Mesendoderm (in vitro differentiated cells): ENCODE measurements at regions not wholly inside any gene's neighbourhood (a gene's known extent, or its start where the extent isn't known, plus 50 kb on each side); places are given as distances from the start of the nearest gene placed in this dataset.

Experiments
- DNase-seq: peaks from one replicate; pipeline ENCODE4 v3.0.0; 2013
- H2AK5ac ChIP-seq: 2 replicates; pipeline ENCODE4 v1.6.1; 2013; ENCODE audit warnings: low read length, inconsistent platforms
- H2BK120ac ChIP-seq: 2 replicates; pipeline ENCODE4 v1.6.1; 2013; ENCODE audit warnings: low read depth, mild to moderate bottlenecking, low read length, moderate library complexity, mixed read lengths
- H2BK15ac ChIP-seq: replicated peaks from 2 replicates; pipeline ENCODE4 v1.6.1; 2013; ENCODE audit warnings: low read depth, mild to moderate bottlenecking, moderate library complexity
- H2BK5ac ChIP-seq: 2 replicates; pipeline ENCODE4 v1.6.1; 2013; ENCODE audit warnings: low read length, inconsistent platforms
- H3K18ac ChIP-seq: 2 replicates; pipeline ENCODE4 v1.6.1; 2013; ENCODE audit warnings: mild to moderate bottlenecking, low read length, mixed read lengths
- H3K23ac ChIP-seq: one replicate; pipeline ENCODE4 v1.6.1; 2013; ENCODE audit warnings: low read length
- H3K27ac ChIP-seq: 2 replicates; pipeline ENCODE4 v1.5.1; 2013; ENCODE audit warnings: low read depth, mild to moderate bottlenecking, inconsistent platforms, low read length, moderate library complexity
- H3K27me3 ChIP-seq: 2 replicates; pipeline ENCODE4 v1.6.1; 2013; ENCODE audit warnings: low read length, control low read depth, mild to moderate bottlenecking, inconsistent platforms; ENCODE audit not compliant: insufficient read depth, poor library complexity
- H3K36me3 ChIP-seq: 2 replicates; pipeline ENCODE4 v1.6.1; 2013; ENCODE audit warnings: low read length, inconsistent platforms; ENCODE audit not compliant: control insufficient read depth, insufficient read depth
- H3K4ac ChIP-seq: one replicate; pipeline ENCODE4 v1.6.1; 2013; ENCODE audit warnings: low read depth, mild to moderate bottlenecking, low read length, moderate library complexity
- H3K4me1 ChIP-seq: 2 replicates; pipeline ENCODE4 v1.6.1; 2013; ENCODE audit warnings: low read depth, low read length, inconsistent platforms; ENCODE audit not compliant: control insufficient read depth
- H3K4me2 ChIP-seq: 2 replicates; pipeline ENCODE4 v1.6.1; 2013; ENCODE audit warnings: low read length
- H3K4me3 ChIP-seq: 2 replicates; pipeline ENCODE4 v1.5.1; 2013; ENCODE audit warnings: mild to moderate bottlenecking, low read length
- H3K56ac ChIP-seq: one replicate; pipeline ENCODE4 v1.6.1; 2013; ENCODE audit warnings: low read length
- H3K79me1 ChIP-seq: 2 replicates; pipeline ENCODE4 v1.6.1; 2013; ENCODE audit warnings: low read length, inconsistent platforms
- H3K79me2 ChIP-seq: 2 replicates; pipeline ENCODE4 v1.6.1; 2013; ENCODE audit warnings: mild to moderate bottlenecking, low read length; ENCODE audit not compliant: control insufficient read depth, insufficient read depth
- H3K9ac ChIP-seq: 2 replicates; pipeline ENCODE4 v1.6.1; 2013; ENCODE audit warnings: low read length, inconsistent platforms
- H4K5ac ChIP-seq: one replicate; pipeline ENCODE4 v1.6.1; 2013; ENCODE audit warnings: low read length
- H4K8ac ChIP-seq: one replicate; pipeline ENCODE4 v1.6.1; 2013; ENCODE audit warnings: low read depth, mild to moderate bottlenecking, control low read depth, low read length, moderate library complexity
- WGBS: extraction: QIAGEN DNeasy Blood & Tissue Kit; methylation state at CpG from one replicate; pipeline ENCODE4 v1.1.7; 2013; ENCODE audit warnings: low lambda C conversion rate, missing lambda C conversion rate; ENCODE audit not compliant: insufficient coverage; ENCODE audit errors: extremely low coverage; 5-methylcytosine and 5-hydroxymethylcytosine counted together

DNA sequence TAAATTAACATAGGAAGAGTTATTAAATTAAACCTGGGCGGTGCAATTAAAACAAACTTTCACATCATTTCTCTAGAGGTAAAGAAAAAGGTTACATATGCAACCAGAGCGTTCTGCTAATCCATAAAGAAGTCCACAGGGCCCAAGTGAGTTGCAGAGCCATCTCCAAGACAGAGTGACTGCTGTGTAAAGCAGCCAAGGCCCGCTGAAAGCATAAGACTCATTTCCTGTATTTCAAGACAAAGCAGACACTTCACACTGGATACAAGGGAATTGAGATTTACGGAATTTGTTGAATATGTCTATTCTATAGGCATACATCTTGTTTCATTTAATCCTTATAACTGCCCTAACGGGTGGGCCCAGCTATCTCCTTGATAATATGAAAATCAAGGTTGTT is 422.8 kb downstream of the CBLN4 start:
- Histone ChIP-seq H3K4me3 (no peak overlapping the region), H3K27ac (no peak overlapping the region), H3K9ac (no peak overlapping the region), H3K27me3 (no peaks in the 10 kb centered on the region), H3K4me2 (no peak overlapping the region), H3K4me1 (no peaks in the 10 kb centered on the region), H2BK5ac (no peak overlapping the region), H3K18ac (no peak overlapping the region), H4K5ac (no peak overlapping the region), H3K36me3 (no peaks in the 10 kb centered on the region), H3K79me1 (no peaks in the 10 kb centered on the region), H3K23ac (no peak overlapping the region), H3K4ac (no peak overlapping the region), H2AK5ac (no peak overlapping the region), H3K56ac (no peak overlapping the region), H2BK15ac (no peak overlapping the region), H4K8ac (no peak overlapping the region), H3K79me2 (no peaks in the 10 kb centered on the region), H2BK120ac (no peak overlapping the region)
- WGBS: no CpG with 5 or more reads among the region's 5 CpGs
- DNase-seq: no peak

GRCh38 chr20:55581519-55581918 is 423.8 kb downstream of the CBLN4 start:
- no peaks in the 10 kb centered on the region for H3K36me3 ChIP-seq
- no peaks in the 10 kb centered on the region for H3K79me2 ChIP-seq
- H3K4ac ChIP-seq: no peak overlapping the region
- no CpG with 5 or more reads among the region's 4 CpGs for WGBS
- H3K4me2 ChIP-seq: no peak overlapping the region
- no peaks in the 10 kb centered on the region for H3K4me1 ChIP-seq
- no peak overlapping the region for H4K8ac ChIP-seq
- H2BK120ac ChIP-seq: no peak overlapping the region
- H3K56ac ChIP-seq: no peak overlapping the region
- no peak overlapping the region for H3K9ac ChIP-seq
- no peak overlapping the region for H2BK15ac ChIP-seq
- H3K23ac ChIP-seq: no peak overlapping the region
- H2BK5ac ChIP-seq: no peak overlapping the region
- no peak for DNase-seq
- no peak overlapping the region for H3K4me3 ChIP-seq
- H3K18ac ChIP-seq: no peak overlapping the region
- H3K27me3 ChIP-seq: no peaks in the 10 kb centered on the region
- H3K79me1 ChIP-seq: no peaks in the 10 kb centered on the region
- H4K5ac ChIP-seq: no peak overlapping the region
- H2AK5ac ChIP-seq: no peak overlapping the region
- H3K27ac ChIP-seq: no peak overlapping the region

DNA sequence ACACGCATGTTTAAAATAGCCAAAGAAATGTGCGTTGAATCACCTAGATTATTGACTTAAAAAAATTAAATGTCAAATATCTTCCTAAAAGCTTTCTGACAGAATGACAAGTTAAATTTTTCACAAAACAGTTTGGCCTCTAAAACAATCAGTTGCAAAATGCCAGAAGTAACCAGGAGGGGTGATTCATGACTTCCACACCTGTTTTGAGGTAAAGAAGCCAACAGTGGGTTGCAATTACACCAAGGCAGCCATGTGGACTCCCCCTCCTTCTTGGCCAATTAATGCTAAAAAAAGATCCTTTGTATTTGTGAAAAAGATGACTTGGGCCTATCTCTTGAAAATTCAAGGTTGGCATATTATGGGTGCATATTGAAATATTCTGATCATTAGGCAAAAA is 424.8 kb downstream of the CBLN4 start:
- no peak overlapping the region for H3K9ac ChIP-seq
- no peak overlapping the region for H3K4me2 ChIP-seq
- H3K4me3 ChIP-seq: no peak overlapping the region
- DNase-seq: no peak
- no peaks in the 10 kb centered on the region for H3K79me2 ChIP-seq
- no peak overlapping the region for H3K4ac ChIP-seq
- H4K5ac ChIP-seq: no peak overlapping the region
- no peak overlapping the region for H2BK5ac ChIP-seq
- no peak overlapping the region for H3K18ac ChIP-seq
- H3K79me1 ChIP-seq: no peaks in the 10 kb centered on the region
- no peak overlapping the region for H3K27ac ChIP-seq
- H2BK120ac ChIP-seq: no peak overlapping the region
- no peak overlapping the region for H2AK5ac ChIP-seq
- H3K36me3 ChIP-seq: no peaks in the 10 kb centered on the region
- H4K8ac ChIP-seq: no peak overlapping the region
- H3K4me1 ChIP-seq: no peaks in the 10 kb centered on the region
- no CpG with 5 or more reads among the region's 2 CpGs for WGBS
- H2BK15ac ChIP-seq: no peak overlapping the region
- no peak overlapping the region for H3K56ac ChIP-seq
- no peaks in the 10 kb centered on the region for H3K27me3 ChIP-seq
- H3K23ac ChIP-seq: no peak overlapping the region

- no peak overlapping the region for H3K56ac ChIP-seq
- no peak overlapping the region for H3K4ac ChIP-seq
- 100% methylated on average over 1 of the region's 2 CpGs for WGBS
- H3K36me3 ChIP-seq: no peaks in the 10 kb centered on the region
- no peak overlapping the region for H2BK5ac ChIP-seq
- no peak overlapping the region for H3K9ac ChIP-seq
- H3K79me2 ChIP-seq: no peaks in the 10 kb centered on the region
- H3K18ac ChIP-seq: no peak overlapping the region
- H3K4me1 ChIP-seq: no peaks in the 10 kb centered on the region
- H4K8ac ChIP-seq: no peak overlapping the region
- H3K79me1 ChIP-seq: no peaks in the 10 kb centered on the region
- no peak overlapping the region for H3K27ac ChIP-seq
- H2AK5ac ChIP-seq: no peak overlapping the region
- H2BK120ac ChIP-seq: no peak overlapping the region
- no peak overlapping the region for H3K23ac ChIP-seq
- H3K27me3 ChIP-seq: no peaks in the 10 kb centered on the region
- DNase-seq: no peak
- no peak overlapping the region for H3K4me3 ChIP-seq
- H3K4me2 ChIP-seq: no peak overlapping the region
- H4K5ac ChIP-seq: no peak overlapping the region
- H2BK15ac ChIP-seq: no peak overlapping the region
These were observed 425.5 kb downstream of the CBLN4 start for GRCh38 chr20:55579802-55580201.

GRCh38 chr20:55576981-55577380 is 428.3 kb downstream of the CBLN4 start:
- Histone ChIP-seq H3K4ac (no peak overlapping the region), H4K8ac (no peak overlapping the region), H3K18ac (no peak overlapping the region), H3K56ac (no peak overlapping the region), H3K27me3 (no peaks in the 10 kb centered on the region), H3K4me1 (no peaks in the 10 kb centered on the region), H3K79me1 (no peaks in the 10 kb centered on the region), H4K5ac (no peak overlapping the region), H2BK120ac (no peak overlapping the region), H2AK5ac (no peak overlapping the region), H3K27ac (no peak overlapping the region), H3K23ac (no peak overlapping the region), H2BK15ac (no peak overlapping the region), H3K9ac (no peak overlapping the region), H2BK5ac (no peak overlapping the region), H3K36me3 (no peaks in the 10 kb centered on the region), H3K4me2 (no peak overlapping the region), H3K4me3 (no peak overlapping the region), H3K79me2 (no peaks in the 10 kb centered on the region)
- WGBS: no CpG with 5 or more reads among the region's 1 CpG
- DNase-seq: no peak

- H4K5ac ChIP-seq: no peak overlapping the region
- H3K4me2 ChIP-seq: no peak overlapping the region
- no peak overlapping the region for H3K27ac ChIP-seq
- H3K56ac ChIP-seq: no peak overlapping the region
- no peak overlapping the region for H3K4me3 ChIP-seq
- no peak overlapping the region for H2BK120ac ChIP-seq
- no peaks in the 10 kb centered on the region for H3K79me1 ChIP-seq
- no peak overlapping the region for H2AK5ac ChIP-seq
- no peaks in the 10 kb centered on the region for H3K79me2 ChIP-seq
- no peak for DNase-seq
- H2BK15ac ChIP-seq: no peak overlapping the region
- no CpG with 5 or more reads among the region's 3 CpGs for WGBS
- no peak overlapping the region for H2BK5ac ChIP-seq
- no peak overlapping the region for H3K9ac ChIP-seq
- no peak overlapping the region for H3K23ac ChIP-seq
- H3K36me3 ChIP-seq: no peaks in the 10 kb centered on the region
- H3K18ac ChIP-seq: no peak overlapping the region
- no peak overlapping the region for H3K4ac ChIP-seq
- no peak overlapping the region for H4K8ac ChIP-seq
- H3K4me1 ChIP-seq: no peaks in the 10 kb centered on the region
- no peaks in the 10 kb centered on the region for H3K27me3 ChIP-seq
These were observed 436.2 kb downstream of the CBLN4 start for GRCh38 chr20:55569084-55569483.
